GM12874 (cell line): ENCODE measurements at regions not wholly inside any gene's neighbourhood (a gene's known extent, or its start where the extent isn't known, plus 50 kb on each side); places are given as distances from the start of the nearest gene placed in this dataset.

ENCODE experiments used
- CTCF ChIP-seq: IDR thresholded peaks from 2 replicates; pipeline ENCODE4 v1.5.1; 2011; ENCODE audit warnings: low read depth, mild to moderate bottlenecking, control low read depth, low read length, moderate library complexity; ENCODE audit not compliant: insufficient read depth

- no peak for TF ChIP-seq CTCF
Measured at GRCh38 chr3:35970793-35971192, 331.5 kb downstream of the ARPP21 start.

- TF ChIP-seq CTCF: no peak
Measured at GRCh38 chr3:35971686-35972085, 332.4 kb downstream of the ARPP21 start.

- no peak for TF ChIP-seq CTCF
Measured at GRCh38 chr3:35974872-35975271, 335.5 kb downstream of the ARPP21 start.

- TF ChIP-seq CTCF: no peak
Measured at GRCh38 chr3:35986161-35986560, 346.8 kb downstream of the ARPP21 start.

GRCh38 chr3:35987386-35987785, 348.1 kb downstream of the ARPP21 start:
- TF ChIP-seq CTCF: no peak

GRCh38 chr3:35992041-35992440, 352.7 kb downstream of the ARPP21 start:
- no peak for TF ChIP-seq CTCF

- TF ChIP-seq CTCF: no peak
Measured at GRCh38 chr3:36011791-36012190, 368.5 kb upstream of the STAC start.

GRCh38 chr3:36013425-36013824, 366.9 kb upstream of the STAC start:
- TF ChIP-seq CTCF: no peak
